ENCODE measurements at regions not wholly inside any gene's neighbourhood (a gene's known extent, or its start where the extent isn't known, plus 50 kb on each side); places are given as distances from the start of the nearest gene placed in this dataset.

GRCh38 chr4:59381591-59381990 lies 1818.5 kb upstream of the ADGRL3 start:
- no peak overlapping the region for H3K14ac ChIP-seq (ENCODE audit: insufficient read depth, low read length)
- no peak overlapping the region for H2BK20ac ChIP-seq (ENCODE audit: low read depth, low read length, poor library complexity, severe bottlenecking)
- H3K79me2 ChIP-seq (ENCODE audit: insufficient read depth, low read length): no peaks in the 10 kb centered on the region
- H3K9me3 ChIP-seq (ENCODE audit: control insufficient read depth, low read depth, low read length): no peaks in the 10 kb centered on the region
- no peaks in the 10 kb centered on the region for H3K79me1 ChIP-seq (ENCODE audit: insufficient read depth, low read depth, low read length, poor library complexity, severe bottlenecking)
- H3K9ac ChIP-seq (ENCODE audit: extremely low read depth, insufficient read length, low read length): no peak overlapping the region
- Mint-ChIP-seq H3K36me3 (ENCODE audit: insufficient read depth in 1 of 3, low read depth in 3 of 3) (no peaks in the 10 kb centered on the region; a peak in 2 of 7 replicates), H3K27ac (no peak overlapping the region), H3K4me1 (no peaks in the 10 kb centered on the region; a peak in 1 of 4 replicates), H3K27me3 (ENCODE audit: low read depth) (no peaks in the 10 kb centered on the region), H3K9me3 (peaks cover 3 to 7% of the 10 kb centered on the region in 2 experiments; a peak in 3 of 5 replicates), H3K4me3 (no peak overlapping the region)
- no peak overlapping the region for H3K23ac ChIP-seq (ENCODE audit: insufficient read length, low read depth, low read length)
- H4K5ac ChIP-seq (ENCODE audit: insufficient read length, low read depth, low read length): no peak overlapping the region
- no peak overlapping the region for H3K27ac ChIP-seq (ENCODE audit: insufficient read length, low read depth, low read length)
- no peak overlapping the region for H2BK15ac ChIP-seq (ENCODE audit: low read depth, low read length)
- no peak overlapping the region for H3K4ac ChIP-seq (ENCODE audit: low read depth, low read length)
- no peak overlapping the region for H4K91ac ChIP-seq (ENCODE audit: insufficient read length, low read depth, low read length)
- no peak for DNase-seq
- no CpG with 5 or more reads among the region's 2 CpGs for WGBS (ENCODE audit: extremely low coverage, insufficient read length, low lambda C conversion rate)
- no peak overlapping the region for H2AK5ac ChIP-seq (ENCODE audit: insufficient read length, low read length)
- no peak overlapping the region for H3T11ph ChIP-seq (ENCODE audit: low read length)
- H3K27me3 ChIP-seq (ENCODE audit: insufficient read depth, low read length): no peaks in the 10 kb centered on the region
- no peaks in the 10 kb centered on the region for H4K20me1 ChIP-seq (ENCODE audit: control insufficient read depth, insufficient read depth, insufficient read length)
- no peak overlapping the region for H2BK120ac ChIP-seq (ENCODE audit: low read depth, low read length, poor library complexity, severe bottlenecking)
- no peak overlapping the region for H3K4me2 ChIP-seq (ENCODE audit: insufficient read depth, insufficient read length, low read length)
- H4K8ac ChIP-seq (replicated peaks; ENCODE audit: insufficient read length, low read depth, low read length): no peak overlapping the region
- H3K23me2 ChIP-seq (ENCODE audit: insufficient read length, low read depth, low read length, poor library complexity, severe bottlenecking): no peaks in the 10 kb centered on the region
- no peak overlapping the region for H3K56ac ChIP-seq (ENCODE audit: insufficient read length, low read depth, low read length)
- H2AFZ ChIP-seq (ENCODE audit: low read length): no peak overlapping the region
- no peak overlapping the region for H2BK5ac ChIP-seq (ENCODE audit: insufficient read length, low read length)
- H3K18ac ChIP-seq (ENCODE audit: insufficient read length, low read depth, low read length): no peak overlapping the region
- H3K4me1 ChIP-seq (ENCODE audit: insufficient read depth, low read length): no peaks in the 10 kb centered on the region
- TF ChIP-seq CTCF (conservative IDR thresholded peaks at IDR 0.05): no peak
- H2BK12ac ChIP-seq (ENCODE audit: insufficient read length, low read depth, low read length): no peak overlapping the region

All from H9 (cell line).